ENCODE measurements at regions not wholly inside any gene's neighbourhood (a gene's known extent, or its start where the extent isn't known, plus 50 kb on each side); places are given as distances from the start of the nearest gene placed in this dataset.

DNA sequence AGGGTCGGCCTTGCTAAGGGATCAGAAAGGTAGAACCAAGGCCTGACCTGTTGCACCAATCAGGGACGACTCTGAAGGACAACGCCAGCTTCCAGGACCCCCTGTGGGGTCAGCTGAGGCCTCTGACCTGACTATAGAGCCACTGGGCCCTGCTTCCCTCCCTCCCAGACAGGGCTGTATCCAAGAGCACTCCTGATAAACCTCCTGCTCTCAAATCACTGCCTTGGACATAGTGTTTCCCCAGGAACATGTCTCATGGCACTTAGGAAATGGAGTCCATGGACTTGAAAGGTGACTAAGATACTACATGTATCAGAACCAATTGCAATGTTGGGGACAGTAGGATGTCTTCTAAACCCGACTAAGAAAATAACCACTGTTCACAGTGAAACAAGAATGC is 117.8 kb upstream of the OPCML start:
- no peaks in the 10 kb centered on the region for H3F3A ChIP-seq (ENCODE audit: insufficient read depth, low read length, poor library complexity, severe bottlenecking)
- no peaks in the 10 kb centered on the region for H3K36me3 ChIP-seq (ENCODE audit: insufficient read depth, low read length)
- no peaks in the 10 kb centered on the region for H4K20me1 ChIP-seq (ENCODE audit: insufficient read depth)
- H2AFZ ChIP-seq (ENCODE audit: low read depth, low read length) = no peak overlapping the region
- no peak overlapping the region for H3K9ac ChIP-seq (ENCODE audit: low read length)
- no peak overlapping the region for H3K27ac ChIP-seq (ENCODE audit: low read length)
- no peak overlapping the region for H3K4me3 ChIP-seq (ENCODE audit: low read length)
- H3K9me2 ChIP-seq (ENCODE audit: insufficient read depth, low read length) = no peaks in the 10 kb centered on the region
- TF ChIP-seq TAF1 (IDR thresholded peaks at IDR 0.05; ENCODE audit: low read depth) (no peak), SMC3 (conservative IDR thresholded peaks at IDR 0.05; ENCODE audit: poor library complexity) (no peak), MXI1 (conservative IDR thresholded peaks at IDR 0.05; ENCODE audit: poor library complexity, severe bottlenecking) (no peak), RAD21 (conservative IDR thresholded peaks at IDR 0.05) (no peak), EP300 (conservative IDR thresholded peaks at IDR 0.05; ENCODE audit: poor library complexity, severe bottlenecking) (no peak), EZH2 (IDR thresholded peaks at IDR 0.05; ENCODE audit: borderline replicate concordance, insufficient read depth, low read length, poor library complexity, severe bottlenecking) (no peak), POLR2AphosphoS5 (IDR thresholded peaks at IDR 0.05) (no peak)
- TF ChIP-seq, protein P1, sequence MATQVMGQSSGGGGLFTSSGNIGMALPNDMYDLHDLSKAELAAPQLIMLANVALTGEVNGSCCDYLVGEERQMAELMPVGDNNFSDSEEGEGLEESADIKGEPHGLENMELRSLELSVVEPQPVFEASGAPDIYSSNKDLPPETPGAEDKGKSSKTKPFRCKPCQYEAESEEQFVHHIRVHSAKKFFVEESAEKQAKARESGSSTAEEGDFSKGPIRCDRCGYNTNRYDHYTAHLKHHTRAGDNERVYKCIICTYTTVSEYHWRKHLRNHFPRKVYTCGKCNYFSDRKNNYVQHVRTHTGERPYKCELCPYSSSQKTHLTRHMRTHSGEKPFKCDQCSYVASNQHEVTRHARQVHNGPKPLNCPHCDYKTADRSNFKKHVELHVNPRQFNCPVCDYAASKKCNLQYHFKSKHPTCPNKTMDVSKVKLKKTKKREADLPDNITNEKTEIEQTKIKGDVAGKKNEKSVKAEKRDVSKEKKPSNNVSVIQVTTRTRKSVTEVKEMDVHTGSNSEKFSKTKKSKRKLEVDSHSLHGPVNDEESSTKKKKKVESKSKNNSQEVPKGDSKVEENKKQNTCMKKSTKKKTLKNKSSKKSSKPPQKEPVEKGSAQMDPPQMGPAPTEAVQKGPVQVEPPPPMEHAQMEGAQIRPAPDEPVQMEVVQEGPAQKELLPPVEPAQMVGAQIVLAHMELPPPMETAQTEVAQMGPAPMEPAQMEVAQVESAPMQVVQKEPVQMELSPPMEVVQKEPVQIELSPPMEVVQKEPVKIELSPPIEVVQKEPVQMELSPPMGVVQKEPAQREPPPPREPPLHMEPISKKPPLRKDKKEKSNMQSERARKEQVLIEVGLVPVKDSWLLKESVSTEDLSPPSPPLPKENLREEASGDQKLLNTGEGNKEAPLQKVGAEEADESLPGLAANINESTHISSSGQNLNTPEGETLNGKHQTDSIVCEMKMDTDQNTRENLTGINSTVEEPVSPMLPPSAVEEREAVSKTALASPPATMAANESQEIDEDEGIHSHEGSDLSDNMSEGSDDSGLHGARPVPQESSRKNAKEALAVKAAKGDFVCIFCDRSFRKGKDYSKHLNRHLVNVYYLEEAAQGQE (IDR thresholded peaks at IDR 0.05; ENCODE audit: borderline replicate concordance) = no peak
- TF ChIP-seq, protein P2, sequence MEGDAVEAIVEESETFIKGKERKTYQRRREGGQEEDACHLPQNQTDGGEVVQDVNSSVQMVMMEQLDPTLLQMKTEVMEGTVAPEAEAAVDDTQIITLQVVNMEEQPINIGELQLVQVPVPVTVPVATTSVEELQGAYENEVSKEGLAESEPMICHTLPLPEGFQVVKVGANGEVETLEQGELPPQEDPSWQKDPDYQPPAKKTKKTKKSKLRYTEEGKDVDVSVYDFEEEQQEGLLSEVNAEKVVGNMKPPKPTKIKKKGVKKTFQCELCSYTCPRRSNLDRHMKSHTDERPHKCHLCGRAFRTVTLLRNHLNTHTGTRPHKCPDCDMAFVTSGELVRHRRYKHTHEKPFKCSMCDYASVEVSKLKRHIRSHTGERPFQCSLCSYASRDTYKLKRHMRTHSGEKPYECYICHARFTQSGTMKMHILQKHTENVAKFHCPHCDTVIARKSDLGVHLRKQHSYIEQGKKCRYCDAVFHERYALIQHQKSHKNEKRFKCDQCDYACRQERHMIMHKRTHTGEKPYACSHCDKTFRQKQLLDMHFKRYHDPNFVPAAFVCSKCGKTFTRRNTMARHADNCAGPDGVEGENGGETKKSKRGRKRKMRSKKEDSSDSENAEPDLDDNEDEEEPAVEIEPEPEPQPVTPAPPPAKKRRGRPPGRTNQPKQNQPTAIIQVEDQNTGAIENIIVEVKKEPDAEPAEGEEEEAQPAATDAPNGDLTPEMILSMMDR (IDR thresholded peaks at IDR 0.05; ENCODE audit: poor library complexity, severe bottlenecking) = no peak
- no peaks in the 10 kb centered on the region for H3K27me3 ChIP-seq (ENCODE audit: insufficient read depth, low read depth, low read length)
- no peak overlapping the region for H3K4me2 ChIP-seq (ENCODE audit: low read length)
- no peaks in the 10 kb centered on the region for H3K9me3 ChIP-seq (ENCODE audit: low read length)
- H3K79me2 ChIP-seq (replicated peaks; ENCODE audit: insufficient read depth, low read length) = no peaks in the 10 kb centered on the region

DNA sequence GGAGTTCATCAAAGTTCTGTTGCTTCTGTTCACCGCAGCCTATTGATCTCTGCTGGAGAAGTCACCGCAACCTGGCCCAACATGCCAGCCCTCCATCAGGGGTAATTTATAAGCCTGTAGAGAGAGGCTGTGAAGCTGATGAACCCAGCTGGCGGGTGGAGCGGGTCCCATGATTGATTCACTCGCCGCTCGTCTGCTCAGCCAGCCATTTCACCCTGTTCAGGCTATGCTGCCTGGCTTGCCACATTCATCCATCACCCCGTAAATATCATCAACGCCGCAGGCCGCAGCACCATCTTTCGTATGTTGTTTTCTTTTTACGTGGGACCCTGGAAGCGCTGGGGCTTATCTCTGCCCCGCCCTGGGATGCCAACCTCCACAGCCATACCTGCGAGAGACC is 116.7 kb upstream of the OPCML start:
- no peak overlapping the region for H2AFZ ChIP-seq (ENCODE audit: low read depth, low read length)
- H3K36me3 ChIP-seq (ENCODE audit: insufficient read depth, low read length) = no peaks in the 10 kb centered on the region
- TF ChIP-seq EZH2 (IDR thresholded peaks at IDR 0.05; ENCODE audit: borderline replicate concordance, insufficient read depth, low read length, poor library complexity, severe bottlenecking) (no peak), EP300 (conservative IDR thresholded peaks at IDR 0.05; ENCODE audit: poor library complexity, severe bottlenecking) (no peak), POLR2AphosphoS5 (IDR thresholded peaks at IDR 0.05) (no peak), SMC3 (conservative IDR thresholded peaks at IDR 0.05; ENCODE audit: poor library complexity) (no peak), TAF1 (IDR thresholded peaks at IDR 0.05; ENCODE audit: low read depth) (no peak), RAD21 (conservative IDR thresholded peaks at IDR 0.05) (no peak), MXI1 (conservative IDR thresholded peaks at IDR 0.05; ENCODE audit: poor library complexity, severe bottlenecking) (no peak)
- TF ChIP-seq, protein P1 (IDR thresholded peaks at IDR 0.05; ENCODE audit: borderline replicate concordance) = no peak
- TF ChIP-seq, protein P2 (IDR thresholded peaks at IDR 0.05; ENCODE audit: poor library complexity, severe bottlenecking) = no peak
- no peak overlapping the region for H3K4me3 ChIP-seq (ENCODE audit: low read length)
- H3K9me3 ChIP-seq (ENCODE audit: low read length) = no peaks in the 10 kb centered on the region
- no peak overlapping the region for H3K9ac ChIP-seq (ENCODE audit: low read length)
- no peaks in the 10 kb centered on the region for H3K79me2 ChIP-seq (replicated peaks; ENCODE audit: insufficient read depth, low read length)
- no peaks in the 10 kb centered on the region for H3K9me2 ChIP-seq (ENCODE audit: insufficient read depth, low read length)
- no peak overlapping the region for H3K4me2 ChIP-seq (ENCODE audit: low read length)
- H3K27me3 ChIP-seq (ENCODE audit: insufficient read depth, low read depth, low read length) = no peaks in the 10 kb centered on the region
- no peak overlapping the region for H3K27ac ChIP-seq (ENCODE audit: low read length)
- no peaks in the 10 kb centered on the region for H4K20me1 ChIP-seq (ENCODE audit: insufficient read depth)
- no peaks in the 10 kb centered on the region for H3F3A ChIP-seq (ENCODE audit: insufficient read depth, low read length, poor library complexity, severe bottlenecking)

All from neural cell (in vitro differentiated cells).